ENCODE measurements at regions not wholly inside any gene's neighbourhood (a gene's known extent, or its start where the extent isn't known, plus 50 kb on each side); places are given as distances from the start of the nearest gene placed in this dataset.

- Histone ChIP-seq H3K27ac (ENCODE audit: low read depth, low read length) (no peak overlapping the region), H3K4me3 (ENCODE audit: low read depth, low read length) (no peak overlapping the region), H3K27me3 (ENCODE audit: control insufficient read depth, insufficient read depth, low read length) (no peaks in the 10 kb centered on the region), H3K9me3 (ENCODE audit: control insufficient read depth, insufficient read depth, low read length) (no peaks in the 10 kb centered on the region)
- DNase-seq (ENCODE audit: low read depth, low spot score), result no peak
- ChIA-PET CTCF (no interaction called here), POLR2A (no interaction called here)
- no peak for TF ChIP-seq CTCF (IDR thresholded peaks at IDR 0.05; ENCODE audit: low read depth, low read length)
Observed at GRCh38 chr6:6883011-6883410, 224.8 kb upstream of the RREB1 start.

GRCh38 chr6:6884193-6884627 lies 223.6 kb upstream of the RREB1 start:
- Histone ChIP-seq H3K4me3 (ENCODE audit: low read depth, low read length) (no peak overlapping the region), H3K27me3 (ENCODE audit: control insufficient read depth, insufficient read depth, low read length) (no peaks in the 10 kb centered on the region), H3K27ac (ENCODE audit: low read depth, low read length) (no peak overlapping the region), H3K9me3 (ENCODE audit: control insufficient read depth, insufficient read depth, low read length) (no peaks in the 10 kb centered on the region)
- no peak for TF ChIP-seq CTCF (IDR thresholded peaks at IDR 0.05; ENCODE audit: low read depth, low read length)
- POLR2A ChIA-PET, result no interaction called here
- DNase-seq (ENCODE audit: low read depth, low spot score), result no peak
- CTCF ChIA-PET, result no interaction called here

- POLR2A ChIA-PET, result no interaction called here
Observed at GRCh38 chr6:6884916-6885315, 222.8 kb upstream of the RREB1 start.

GRCh38 chr6:6885521-6886170 lies 222.1 kb upstream of the RREB1 start:
- TF ChIP-seq CTCF (IDR thresholded peaks at IDR 0.05; ENCODE audit: low read depth, low read length), result no peak
- no peak overlapping the region for H3K4me3 ChIP-seq (ENCODE audit: low read depth, low read length)
- ChIA-PET POLR2A (no interaction called here), CTCF (no interaction called here)
- no peak for DNase-seq (ENCODE audit: low read depth, low spot score)
- no peak overlapping the region for H3K27ac ChIP-seq (ENCODE audit: low read depth, low read length)
- no peaks in the 10 kb centered on the region for H3K9me3 ChIP-seq (ENCODE audit: control insufficient read depth, insufficient read depth, low read length)
- H3K27me3 ChIP-seq (ENCODE audit: control insufficient read depth, insufficient read depth, low read length), result no peaks in the 10 kb centered on the region

More at GRCh38 chr6:6884916-6885315, 222.8 kb upstream of the RREB1 start:
- Histone ChIP-seq H3K4me3 (ENCODE audit: low read depth, low read length) (no peak overlapping the region), H3K9me3 (ENCODE audit: control insufficient read depth, insufficient read depth, low read length) (no peaks in the 10 kb centered on the region), H3K27me3 (ENCODE audit: control insufficient read depth, insufficient read depth, low read length) (no peaks in the 10 kb centered on the region), H3K27ac (ENCODE audit: low read depth, low read length) (no peak overlapping the region)
- DNase-seq (ENCODE audit: low read depth, low spot score), result no peak
- CTCF ChIA-PET, result no interaction called here
- TF ChIP-seq CTCF (IDR thresholded peaks at IDR 0.05; ENCODE audit: low read depth, low read length), result no peak

- POLR2A ChIA-PET, result no interaction called here
- Histone ChIP-seq H3K9me3 (ENCODE audit: control insufficient read depth, insufficient read depth, low read length) (no peaks in the 10 kb centered on the region), H3K4me3 (ENCODE audit: low read depth, low read length) (no peak overlapping the region), H3K27ac (ENCODE audit: low read depth, low read length) (no peak overlapping the region), H3K27me3 (ENCODE audit: control insufficient read depth, insufficient read depth, low read length) (no peaks in the 10 kb centered on the region)
- CTCF ChIA-PET, result interaction anchor here (0.6 kb wide), 1 partner anchor 99 kb away, joined by 7 read pairs; no protein-coding TSS in a partner anchor
- no peak for TF ChIP-seq CTCF (IDR thresholded peaks at IDR 0.05; ENCODE audit: low read depth, low read length)
- DNase-seq (ENCODE audit: low read depth, low spot score), result no peak
Observed at GRCh38 chr6:6886171-6886885, 221.4 kb upstream of the RREB1 start.
